Effector CD8-positive, alpha-beta T cell (primary cell): ENCODE measurements at regions not wholly inside any gene's neighbourhood (a gene's known extent, or its start where the extent isn't known, plus 50 kb on each side); places are given as distances from the start of the nearest gene placed in this dataset.

Experiments
- DNase-seq: peaks from one replicate; lab custom pipeline; 2025; lab: John Stamatoyannopoulos, UW

DNA sequence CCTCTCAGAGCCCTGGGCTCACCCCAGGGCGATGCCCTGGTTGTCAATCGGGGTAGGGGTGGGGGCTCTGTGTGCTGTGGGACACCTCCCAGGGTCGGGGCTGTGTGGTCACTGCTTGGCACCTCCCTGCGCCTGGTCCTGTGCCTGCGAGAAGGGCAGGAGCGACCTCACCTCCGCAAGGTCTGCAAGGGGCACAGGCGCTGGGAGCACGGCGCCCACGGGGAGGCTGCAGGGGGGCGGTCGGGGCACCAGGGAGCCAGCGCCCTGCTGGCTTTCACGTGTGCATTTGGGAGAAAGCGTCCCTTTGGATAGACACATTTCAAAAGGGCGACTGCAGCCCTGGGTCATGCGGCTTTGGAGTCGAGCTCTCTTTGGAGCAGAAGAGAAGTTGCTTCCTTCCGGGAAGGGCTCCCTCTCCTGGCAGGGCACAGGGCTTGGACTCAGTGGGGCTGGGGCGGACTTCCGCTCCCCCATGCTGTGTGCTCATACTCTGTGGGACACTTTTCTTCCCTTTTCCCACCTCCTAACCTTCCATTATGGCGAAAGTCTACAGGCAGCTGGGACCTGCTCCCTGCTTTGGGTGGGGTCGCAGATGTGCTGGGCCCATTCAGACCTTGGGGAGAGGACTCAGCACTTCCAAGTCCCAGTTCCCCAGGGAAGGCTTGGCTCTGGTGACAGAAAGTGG, 52.9 kb upstream of the SLC28A3 start:
- no peak for DNase-seq

DNA sequence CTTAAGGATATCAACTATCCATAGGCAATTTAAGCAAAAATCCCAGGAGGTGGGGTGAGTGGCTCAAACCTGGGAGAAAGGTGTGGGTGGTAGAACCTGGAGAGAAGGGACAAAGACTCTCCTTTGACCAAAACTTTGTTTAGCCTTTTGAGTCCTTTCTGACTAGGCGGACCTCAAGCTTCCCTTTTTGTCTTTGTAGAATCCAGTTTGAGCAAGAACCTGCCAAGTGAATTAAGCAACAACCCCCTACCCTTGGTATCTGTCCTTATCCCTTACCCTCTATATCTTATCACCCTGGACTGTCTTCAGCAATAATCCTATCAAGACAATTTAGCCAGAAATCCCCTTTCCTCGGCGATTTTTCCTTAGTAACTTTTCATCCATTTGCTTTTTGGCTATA, 53.5 kb upstream of the SLC28A3 start:
- no peak for DNase-seq

DNA sequence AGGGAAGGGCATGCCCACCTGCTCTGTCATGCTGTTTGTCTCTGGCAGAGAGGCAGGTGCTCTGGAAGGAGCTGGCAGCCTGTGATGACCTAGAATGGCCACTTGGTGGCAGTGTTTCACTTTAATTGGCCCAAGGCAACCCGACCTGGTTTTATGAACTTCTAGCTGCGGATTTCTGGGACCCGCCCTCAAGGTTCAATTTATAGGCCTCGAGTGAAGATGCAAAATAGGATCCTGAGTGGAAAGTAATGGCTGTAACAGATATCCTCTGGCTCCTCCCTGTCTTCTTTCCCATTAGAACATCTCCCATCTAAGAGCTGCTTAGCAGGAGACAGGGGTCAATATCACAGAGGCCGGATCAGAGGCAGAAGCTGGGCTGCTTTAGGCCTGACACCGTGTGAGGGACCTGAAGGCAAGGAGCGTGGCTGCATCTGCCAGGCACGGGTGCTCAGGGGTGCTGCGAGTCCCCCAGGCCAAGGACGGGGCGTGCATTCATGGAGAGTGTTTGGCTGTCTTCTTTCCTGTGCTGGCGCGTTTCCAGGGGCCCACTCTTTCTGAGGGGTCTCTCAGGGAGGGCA, 56.7 kb upstream of the SLC28A3 start:
- peak; percentile 30 for DNase-seq

DNA sequence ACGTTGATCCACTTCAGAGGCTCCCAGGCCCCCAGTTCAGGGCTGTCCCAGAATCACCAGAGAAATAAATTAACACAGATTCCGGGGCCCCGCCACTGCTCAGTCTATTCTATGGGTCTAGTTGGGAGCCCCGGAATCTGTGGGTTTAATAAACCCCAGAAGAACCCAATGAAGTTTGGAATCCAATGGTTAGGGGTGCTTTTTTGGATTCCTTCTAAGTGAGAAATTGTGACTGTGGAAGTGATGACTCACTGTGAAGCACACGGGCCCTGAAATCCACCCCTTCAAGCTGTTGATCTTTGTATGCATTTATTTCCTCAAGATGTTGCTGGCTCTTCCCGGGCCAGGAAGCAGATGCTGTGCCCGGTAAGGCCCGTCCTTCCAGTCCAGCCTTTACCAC, 57.3 kb upstream of the SLC28A3 start:
- no peak for DNase-seq

DNA sequence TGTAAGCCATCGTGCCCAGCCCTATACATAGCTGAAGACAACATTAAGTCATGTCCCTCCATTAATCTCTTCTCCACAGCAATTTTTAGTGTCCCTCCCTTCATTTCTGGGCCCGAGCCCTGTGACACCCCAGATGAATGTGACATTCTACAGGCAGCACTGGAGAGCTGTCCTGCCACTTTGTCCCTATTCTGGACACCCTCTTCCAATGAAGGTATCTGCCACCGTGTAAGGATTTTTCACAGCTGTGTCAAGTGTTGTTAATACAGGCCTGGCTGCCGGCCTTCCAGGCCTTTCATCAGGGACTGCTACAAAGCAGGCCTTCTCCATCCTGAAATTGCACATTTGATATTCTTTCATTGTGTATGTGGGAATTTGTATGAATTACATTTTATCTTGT, 62.0 kb upstream of the SLC28A3 start:
- DNase-seq = no peak

DNA sequence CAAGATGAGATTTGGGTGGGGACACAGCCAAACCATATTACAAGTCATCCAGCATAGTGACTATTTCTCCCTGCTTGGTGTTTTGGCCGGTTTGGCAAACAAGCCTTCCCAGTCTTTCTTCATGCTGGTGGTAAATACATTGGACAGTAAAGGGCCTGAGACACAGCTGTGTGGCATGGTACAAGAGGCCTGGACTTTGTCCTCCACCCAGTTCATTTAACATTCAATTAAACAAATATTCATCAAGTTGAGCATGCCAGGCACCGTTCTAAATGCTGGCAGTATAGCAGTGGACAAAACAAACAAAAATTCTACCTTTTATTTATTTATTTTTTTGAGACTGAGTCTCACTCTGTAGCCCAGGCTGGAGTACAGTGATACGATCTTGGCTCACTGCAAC, 62.7 kb upstream of the SLC28A3 start:
- no peak for DNase-seq

DNA sequence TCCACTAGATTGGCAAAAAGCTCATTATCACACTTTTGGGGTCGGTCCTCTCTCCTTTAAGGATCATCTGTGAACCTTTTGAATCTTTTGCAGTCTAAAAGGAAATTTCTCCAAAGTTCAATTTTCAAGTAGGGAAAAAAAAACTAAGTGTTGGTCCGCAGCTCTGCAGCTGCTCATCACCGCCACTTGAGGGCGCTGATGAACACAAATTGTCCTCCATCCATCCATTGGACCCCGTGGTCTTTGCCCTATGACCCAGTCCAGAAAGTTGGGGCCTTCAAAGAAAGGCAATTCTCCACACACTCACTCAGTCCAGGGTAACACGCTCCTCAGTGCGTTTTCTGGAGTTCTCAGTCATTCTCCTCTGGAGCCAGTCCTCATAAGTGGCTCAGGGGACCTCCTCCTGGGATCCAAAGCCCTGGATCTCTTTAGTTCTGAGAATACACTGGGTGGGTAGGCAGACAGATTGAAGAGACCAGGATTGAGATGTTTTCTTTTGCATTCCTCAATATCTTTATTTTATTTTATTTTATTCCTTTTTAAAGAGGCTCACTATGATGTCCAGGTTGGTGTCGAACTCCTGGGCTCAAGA, 63.6 kb upstream of the SLC28A3 start:
- no peak for DNase-seq

DNA sequence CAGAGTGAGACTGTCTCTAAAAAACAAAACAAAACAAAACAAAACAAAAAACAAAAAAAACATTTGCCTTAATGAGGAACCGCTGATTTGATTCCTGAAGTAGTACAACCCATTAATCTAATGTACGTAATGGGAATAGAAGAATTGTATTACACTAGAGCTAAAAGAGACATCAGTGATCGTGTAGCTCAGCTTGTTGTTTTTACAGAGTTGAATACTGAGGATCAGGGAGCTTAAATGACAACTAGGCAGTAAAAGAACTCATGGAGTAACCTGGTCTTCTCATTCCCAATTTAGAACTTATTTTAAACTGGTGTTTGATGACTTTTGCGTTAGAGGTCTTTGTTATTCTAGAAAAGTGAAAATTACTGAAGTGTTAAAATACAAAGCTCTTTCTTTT, 65.1 kb upstream of the SLC28A3 start:
- no peak for DNase-seq

DNA sequence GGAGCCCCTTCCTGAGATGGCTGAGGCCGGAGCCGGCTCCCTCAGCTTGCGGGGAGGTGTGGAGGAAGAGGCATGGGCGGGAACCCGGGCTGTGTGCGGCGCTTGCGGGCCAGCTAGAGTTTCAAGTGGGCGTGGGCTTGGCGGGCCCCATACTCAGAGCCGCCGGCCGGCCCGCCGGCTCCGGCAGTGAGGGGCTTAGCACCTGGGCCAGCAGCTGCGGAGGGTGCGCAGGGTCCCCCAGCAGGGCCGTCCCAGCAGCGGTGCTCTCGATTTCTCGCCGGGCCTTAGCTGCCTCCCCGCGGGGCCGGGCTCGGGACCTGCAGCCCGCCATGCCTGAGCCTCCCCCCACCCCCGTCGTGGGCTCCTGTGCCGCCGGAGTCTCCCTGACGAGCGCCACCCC, 67.9 kb upstream of the SLC28A3 start:
- DNase-seq = no peak

DNA sequence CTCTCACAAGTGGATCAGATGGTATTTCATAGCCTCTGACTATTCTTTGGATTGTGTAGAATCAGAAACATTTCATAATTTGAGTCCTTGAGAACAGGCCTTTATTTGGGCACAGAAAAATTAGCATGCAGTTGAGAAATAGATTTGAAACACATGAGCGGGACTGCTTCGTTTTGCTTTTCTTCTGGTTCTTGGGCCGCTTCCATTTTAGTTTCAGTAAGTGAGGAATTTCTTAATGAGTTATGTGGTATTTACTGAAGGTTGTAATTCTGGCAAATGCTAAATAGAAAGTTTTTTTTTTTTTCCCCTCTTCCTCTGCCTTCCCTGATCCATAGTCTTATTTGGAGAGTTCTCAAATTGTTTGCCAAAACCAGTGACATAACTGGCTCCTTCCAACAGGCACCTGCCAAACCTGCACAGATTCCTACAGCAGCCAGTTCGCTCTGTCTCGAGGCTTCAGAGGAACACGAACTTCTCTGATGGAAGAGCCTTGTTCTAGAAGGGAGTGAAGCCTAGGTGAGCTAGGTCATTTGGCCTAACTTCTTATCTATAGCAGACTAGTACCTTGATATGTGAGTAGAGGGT, 71.2 kb upstream of the SLC28A3 start:
- DNase-seq = no peak

DNA sequence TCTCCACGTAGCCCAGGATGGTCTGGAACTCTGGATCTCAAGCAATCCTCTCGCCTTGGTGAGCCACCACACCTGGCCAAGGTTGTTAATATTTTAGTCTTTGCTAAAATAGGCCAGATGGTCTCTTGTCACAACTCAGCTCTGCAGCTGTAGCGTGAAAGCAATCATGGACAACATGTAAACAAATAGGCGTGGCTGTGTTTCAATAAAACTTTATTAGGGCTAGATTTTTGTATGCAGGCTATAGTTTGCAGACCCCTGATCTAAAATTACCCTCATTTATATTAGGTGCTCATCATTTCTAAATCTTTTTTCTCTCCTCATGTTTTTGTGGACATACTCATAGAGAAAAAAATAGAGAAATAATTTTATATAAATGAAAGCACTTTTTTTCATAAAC, 72.1 kb upstream of the SLC28A3 start:
- no peak for DNase-seq

DNA sequence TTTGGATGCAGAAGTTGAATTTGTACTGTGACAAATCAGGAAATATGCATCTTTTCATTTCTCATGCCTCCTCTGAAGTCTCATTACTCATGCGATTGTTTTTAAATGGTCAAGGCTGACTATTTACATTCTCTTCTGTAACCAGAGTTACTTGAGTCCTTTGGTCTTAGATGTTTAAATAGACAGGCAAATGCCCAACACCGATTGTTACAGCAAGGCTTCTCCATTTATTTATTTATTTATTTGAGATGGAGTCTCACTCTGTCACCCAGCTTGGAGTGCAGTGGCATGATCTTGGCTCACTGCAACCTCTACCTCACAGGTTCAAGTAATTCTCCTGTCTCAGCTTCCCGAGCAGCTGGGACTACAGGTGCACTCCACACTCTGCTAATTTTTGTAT, 72.7 kb upstream of the SLC28A3 start:
- DNase-seq = no peak

DNA sequence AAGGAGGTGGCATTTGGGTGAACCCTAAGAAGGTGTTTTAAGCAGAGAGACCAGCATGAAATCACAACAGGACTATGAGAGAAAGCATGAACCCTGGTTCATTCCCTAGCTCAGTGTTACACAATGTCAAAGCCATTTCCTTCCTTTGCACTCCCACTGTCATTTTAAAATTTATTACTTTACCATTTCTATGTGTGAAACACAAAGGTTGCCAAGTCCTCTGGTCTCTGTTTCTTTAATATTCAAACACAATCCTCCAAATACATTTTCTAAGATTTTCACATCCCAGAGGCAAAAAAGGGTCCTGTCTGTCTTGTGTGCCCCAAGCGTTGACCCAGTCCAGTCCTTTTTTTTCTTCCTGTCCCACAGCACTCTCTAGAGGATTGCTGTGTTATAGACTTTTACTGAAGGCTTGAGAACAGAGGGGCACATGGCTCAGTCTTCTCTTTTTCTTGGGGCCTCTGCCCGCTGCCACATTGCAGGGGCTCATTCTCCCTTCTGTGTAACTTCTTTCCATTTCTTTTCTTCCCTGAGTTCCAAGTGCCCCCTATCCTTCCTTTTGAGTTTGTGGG, 78.6 kb upstream of the SLC28A3 start:
- no peak for DNase-seq

DNA sequence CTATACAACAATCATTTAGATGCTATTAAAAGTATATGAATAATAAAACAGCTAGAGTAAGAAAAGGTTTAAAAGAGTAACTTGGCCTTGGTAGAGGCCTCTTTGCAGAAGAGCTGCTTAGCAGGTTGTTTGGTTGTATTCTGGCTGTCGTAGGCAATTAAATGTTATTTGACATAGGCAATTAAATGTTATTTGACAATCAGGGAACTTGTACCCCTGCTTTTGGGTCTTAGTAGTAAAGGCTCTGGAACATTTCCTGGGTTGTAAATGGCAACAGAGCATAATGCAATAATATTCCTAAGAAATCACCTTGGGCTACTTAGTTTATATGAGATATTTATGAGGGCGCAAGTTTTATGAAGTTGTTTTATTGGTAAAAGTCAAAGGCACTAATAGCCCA, 84.4 kb upstream of the SLC28A3 start:
- DNase-seq = no peak

DNA sequence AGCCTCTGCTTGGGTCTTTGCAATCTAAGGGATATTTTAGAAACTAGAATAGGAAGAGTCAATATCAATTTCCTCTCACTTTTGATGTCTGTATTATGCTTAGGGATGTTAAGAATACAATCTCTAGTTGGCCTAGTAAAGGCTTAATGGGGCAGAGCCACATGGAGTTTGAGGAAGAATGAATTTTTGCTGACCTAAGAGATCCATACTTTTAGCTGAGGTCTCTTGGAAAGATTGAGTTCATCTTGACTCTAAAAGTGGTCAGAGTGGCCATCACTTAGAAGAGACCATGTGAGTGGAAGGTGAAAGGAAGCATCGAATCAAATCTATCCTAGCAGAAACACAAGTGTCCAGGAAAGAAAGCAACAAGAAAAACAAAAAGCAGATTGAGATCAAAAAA, 92.2 kb upstream of the SLC28A3 start:
- no peak for DNase-seq

DNA sequence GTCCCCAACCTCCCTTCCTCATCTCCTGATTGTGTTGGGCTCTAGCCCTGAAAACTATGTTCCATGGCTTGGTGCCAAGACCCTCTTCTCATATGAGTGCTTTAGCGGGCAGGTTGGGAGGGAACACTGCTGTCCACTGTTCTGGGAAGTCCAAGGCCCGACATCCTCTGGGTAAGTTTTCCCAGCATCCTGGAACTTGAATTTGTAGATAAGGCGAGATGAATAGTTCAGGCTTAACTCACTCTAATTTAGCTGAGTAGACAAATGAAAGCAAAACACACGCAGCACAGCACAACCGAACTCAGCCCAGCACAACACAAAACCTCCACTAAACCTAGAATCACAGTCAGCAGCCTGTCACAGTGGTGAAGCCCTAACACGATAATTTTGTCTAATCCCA, 95.3 kb upstream of the SLC28A3 start:
- no peak for DNase-seq

DNA sequence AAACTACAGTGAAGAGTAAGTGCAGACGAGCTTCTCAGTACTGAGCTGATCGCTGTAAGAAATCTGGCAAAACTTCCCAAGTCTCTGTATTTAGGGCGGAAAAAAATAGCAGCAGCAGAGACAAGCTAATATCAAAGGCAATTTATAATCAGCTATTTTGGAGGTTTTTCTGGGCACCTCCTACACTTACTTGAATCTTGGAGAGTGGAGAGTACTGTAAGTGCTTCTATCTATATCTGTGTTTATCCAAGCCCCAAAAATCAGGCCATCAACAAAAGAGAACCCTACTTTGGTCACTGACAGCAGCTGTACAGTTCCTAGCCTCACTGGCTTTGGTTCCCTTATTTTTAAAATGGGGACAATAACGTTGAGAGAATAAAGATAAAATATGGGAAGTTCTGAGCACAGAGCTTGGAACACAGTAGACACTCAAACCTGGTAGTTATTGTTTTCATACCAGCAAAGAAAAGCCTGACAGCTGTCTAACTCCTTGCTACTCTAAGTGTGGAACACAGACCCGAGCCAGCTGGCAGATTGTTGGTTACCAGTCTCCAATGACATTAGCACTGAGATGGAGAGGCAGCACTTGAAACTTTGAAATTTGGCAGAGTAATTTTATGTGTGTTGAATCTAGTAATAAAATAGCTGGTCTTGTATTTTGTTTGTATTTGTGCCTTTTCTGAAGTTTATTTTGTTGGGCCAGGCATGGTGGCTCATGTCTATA, 96.0 kb upstream of the SLC28A3 start:
- no peak for DNase-seq

DNA sequence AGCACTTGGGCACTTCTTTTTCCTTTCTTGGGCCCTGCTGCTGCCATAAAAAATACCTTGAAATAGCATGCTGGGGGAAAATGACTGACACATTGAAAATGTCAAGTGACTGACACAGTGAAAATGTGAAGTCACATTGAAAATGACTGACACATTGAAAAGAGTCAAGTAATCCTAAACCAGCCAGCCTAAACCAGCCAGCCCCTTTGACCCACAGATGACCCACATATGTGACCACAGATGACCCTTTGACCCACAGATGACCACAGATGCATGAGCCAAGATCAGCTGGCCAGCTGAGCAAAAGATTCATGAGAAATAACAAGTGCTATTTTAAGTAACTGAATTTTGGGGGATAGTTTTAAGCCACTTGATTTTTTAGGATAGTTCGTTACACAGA, 97.8 kb upstream of the SLC28A3 start:
- DNase-seq = no peak

DNA sequence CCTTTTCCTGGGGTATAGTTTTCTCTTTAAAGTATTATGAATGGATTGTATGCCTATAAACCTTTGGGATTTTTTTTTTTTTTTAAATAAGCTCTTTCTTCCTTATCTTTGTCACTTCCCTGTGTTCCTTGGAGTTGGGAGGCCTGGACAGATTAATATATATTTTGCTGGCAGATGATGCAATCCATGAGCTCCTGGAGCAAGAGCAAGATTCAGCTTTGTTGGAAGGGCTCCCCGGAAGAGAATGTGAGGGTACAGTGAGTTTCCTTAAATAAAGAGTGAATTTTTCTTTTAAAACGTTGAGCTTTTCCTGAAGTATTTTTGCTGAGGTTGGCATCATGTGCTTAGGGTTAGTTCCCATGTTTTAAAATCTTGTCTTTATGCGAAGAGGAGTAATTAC, 98.7 kb upstream of the SLC28A3 start:
- no peak for DNase-seq

DNA sequence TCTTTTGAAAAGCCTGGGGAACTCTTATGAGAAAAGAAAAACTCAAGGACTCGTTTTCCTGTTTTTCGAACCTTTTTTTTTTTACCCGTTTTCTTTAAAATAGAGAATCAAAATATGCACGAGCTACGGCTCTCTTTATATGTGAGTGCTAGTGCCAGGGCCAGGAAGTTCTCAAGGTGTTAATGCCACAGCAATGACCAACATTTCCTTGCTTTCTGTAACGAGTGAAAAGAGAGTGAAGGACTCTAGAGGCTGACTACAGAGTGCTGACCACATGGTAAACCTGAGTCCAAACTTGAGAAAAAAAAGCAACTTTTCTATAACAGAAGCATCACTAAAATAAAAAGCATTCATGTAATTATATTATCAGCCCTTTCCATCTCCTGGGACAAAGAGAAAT, 102.2 kb upstream of the SLC28A3 start:
- DNase-seq = no peak

DNA sequence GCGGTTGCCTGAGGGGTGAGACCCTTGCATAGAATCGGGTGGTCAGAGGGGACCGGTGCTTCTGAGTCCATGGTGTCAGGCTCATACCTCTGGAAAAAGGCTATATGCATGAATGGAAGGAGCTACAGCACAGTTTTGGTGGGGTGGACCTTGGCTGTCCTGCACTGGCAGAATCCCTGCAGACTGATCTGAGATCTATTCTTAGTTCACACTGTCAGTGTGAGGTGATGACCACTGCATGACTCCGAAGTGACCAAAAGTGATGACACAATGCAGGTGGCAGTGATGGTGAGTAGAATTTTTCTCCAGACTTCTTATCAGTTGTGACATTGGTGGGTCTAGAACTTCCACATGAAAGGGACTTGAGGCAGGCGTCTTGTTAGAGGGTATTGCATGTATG, 105.2 kb upstream of the SLC28A3 start:
- no peak for DNase-seq

DNA sequence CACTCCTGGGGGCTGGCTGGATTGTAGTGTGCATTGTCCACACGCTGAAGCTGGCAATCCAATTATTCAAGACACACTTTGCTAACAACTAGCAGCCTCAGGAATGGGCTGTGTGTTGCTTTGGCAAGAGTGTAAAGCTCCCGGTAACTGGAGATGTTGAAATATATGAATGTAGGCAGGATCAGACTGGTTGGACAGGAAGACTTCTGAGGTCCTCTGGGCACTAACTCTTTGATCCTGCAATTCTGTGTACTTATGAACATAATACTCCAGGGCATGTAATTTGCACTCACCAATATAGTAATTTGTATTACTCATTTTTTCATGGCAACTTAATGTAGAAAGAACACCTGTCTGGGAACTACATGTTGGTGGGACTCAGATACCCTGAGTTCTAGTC, 106.7 kb upstream of the SLC28A3 start:
- no peak for DNase-seq

DNA sequence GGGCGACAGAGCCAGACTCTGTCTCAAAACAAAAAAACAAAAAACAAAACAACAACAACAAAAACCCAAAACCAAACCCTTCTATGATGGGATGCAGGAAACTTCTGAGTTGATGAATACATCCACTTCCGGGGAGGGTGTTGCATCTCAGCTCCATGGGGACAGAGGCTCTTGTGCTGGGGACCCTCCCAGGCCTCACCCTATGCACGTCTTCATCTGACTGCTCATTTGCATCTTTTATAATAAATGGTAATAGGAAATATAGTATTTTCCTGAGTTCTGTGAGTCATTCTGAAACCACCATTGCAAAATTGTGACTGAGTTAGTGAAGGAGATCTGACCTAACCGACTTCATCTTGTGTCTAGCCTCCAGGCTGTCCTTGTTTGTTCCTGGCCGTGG, 109.5 kb upstream of the SLC28A3 start:
- no peak for DNase-seq
